ENCODE measurements at regions not wholly inside any gene's neighbourhood (a gene's known extent, or its start where the extent isn't known, plus 50 kb on each side); places are given as distances from the start of the nearest gene placed in this dataset.
A peak's percentile ranks its signal among the peaks of the same experiment; 100 is the strongest.

GRCh38 chr1:217105437-217105836, 382.2 kb upstream of the ESRRG start:
- Histone ChIP-seq H3K36me3 (ENCODE audit: insufficient read depth, low read length) (no peaks in the 10 kb centered on the region), H3K4me1 (ENCODE audit: insufficient read depth, low read length) (no peaks in the 10 kb centered on the region), H3K27me3 (ENCODE audit: control insufficient read depth in 1 of 2, insufficient read depth in 2 of 2, low read length in 2 of 2) (no peaks in the 10 kb centered on the region), H3K9ac (ENCODE audit: low read length) (no peak overlapping the region), H3K27ac (ENCODE audit: low read depth, low read length) (no peak overlapping the region), H3K4me3 (ENCODE audit: low read depth in 1 of 2, low read length in 2 of 2) (no peak overlapping the region), H3K9me3 (ENCODE audit: low read length) (no peaks in the 10 kb centered on the region)

DNA sequence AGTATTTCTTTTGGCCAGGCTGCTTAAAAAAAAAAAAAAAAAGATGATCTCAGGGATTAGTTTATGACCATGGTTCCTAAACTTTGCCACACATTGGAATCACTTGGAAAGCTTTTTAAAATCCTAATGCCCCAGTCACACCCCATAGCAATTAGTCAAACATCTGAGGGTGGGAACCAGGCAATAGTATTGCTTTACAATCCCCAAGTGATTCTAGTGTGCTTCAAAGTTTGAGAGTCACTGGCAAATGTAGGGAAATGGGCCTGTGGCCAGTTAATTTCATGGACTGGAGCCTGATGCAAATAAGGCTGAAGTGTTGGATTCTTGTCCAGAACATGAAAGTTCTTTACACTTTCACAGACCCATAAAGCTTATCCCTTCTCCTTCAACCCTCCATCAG, 374.6 kb upstream of the ESRRG start:
- no peaks in the 10 kb centered on the region for H3K36me3 ChIP-seq (ENCODE audit: insufficient read depth, low read length)
- H3K4me1 ChIP-seq (ENCODE audit: insufficient read depth, low read length) = no peaks in the 10 kb centered on the region
- H3K9me3 ChIP-seq (ENCODE audit: low read length) = no peaks in the 10 kb centered on the region
- H3K4me3 ChIP-seq (ENCODE audit: low read depth in 1 of 2, low read length in 2 of 2) = no peak overlapping the region
- no peak overlapping the region for H3K27ac ChIP-seq (ENCODE audit: low read depth, low read length)
- H3K9ac ChIP-seq (ENCODE audit: low read length) = no peak overlapping the region
- no peaks in the 10 kb centered on the region for H3K27me3 ChIP-seq (ENCODE audit: control insufficient read depth in 1 of 2, insufficient read depth in 2 of 2, low read length in 2 of 2)

- no peak overlapping the region for H3K9ac ChIP-seq (ENCODE audit: low read length)
- H3K27ac ChIP-seq (ENCODE audit: low read depth, low read length) = no peak overlapping the region
- H3K4me1 ChIP-seq (ENCODE audit: insufficient read depth, low read length) = peaks cover 4% of the 10 kb centered on the region
- no peaks in the 10 kb centered on the region for H3K9me3 ChIP-seq (ENCODE audit: low read length)
- H3K4me3 ChIP-seq (ENCODE audit: low read depth in 1 of 2, low read length in 2 of 2) = no peak overlapping the region
- H3K36me3 ChIP-seq (ENCODE audit: insufficient read depth, low read length) = no peaks in the 10 kb centered on the region
- no peaks in the 10 kb centered on the region for H3K27me3 ChIP-seq (ENCODE audit: control insufficient read depth in 1 of 2, insufficient read depth in 2 of 2, low read length in 2 of 2)
These were observed 373.0 kb upstream of the ESRRG start for GRCh38 chr1:217096200-217096599.

DNA sequence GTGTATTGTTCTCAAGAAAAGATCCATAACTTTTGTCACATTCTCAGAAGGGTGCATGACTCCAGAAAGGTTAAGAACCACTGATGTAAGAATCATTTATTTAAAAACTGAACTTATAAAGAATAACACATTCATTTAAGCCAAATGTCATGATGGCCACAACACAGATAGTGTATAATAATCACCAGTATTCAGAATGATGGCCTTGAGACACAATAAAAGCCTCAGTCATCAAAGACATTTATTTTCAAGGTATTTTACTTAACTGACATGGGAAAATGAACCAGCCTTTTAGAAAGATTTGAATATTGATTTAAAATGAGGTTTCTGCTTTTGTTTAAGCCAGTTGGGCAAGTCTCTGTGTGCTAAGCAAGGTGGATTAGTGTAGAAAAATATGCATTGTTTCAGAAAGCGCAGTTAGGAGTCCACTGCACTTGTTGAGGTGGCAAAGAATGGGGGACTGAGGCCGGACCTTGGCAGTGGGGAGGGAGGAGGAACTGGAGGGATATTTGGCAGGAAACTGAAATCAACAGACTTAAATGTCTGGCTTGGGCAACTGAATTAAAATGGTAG, 371.9 kb upstream of the ESRRG start:
- H3K27me3 ChIP-seq (ENCODE audit: control insufficient read depth in 1 of 2, insufficient read depth in 2 of 2, low read length in 2 of 2) = no peaks in the 10 kb centered on the region
- H3K9me3 ChIP-seq (ENCODE audit: low read length) = no peaks in the 10 kb centered on the region
- no peak overlapping the region for H3K27ac ChIP-seq (ENCODE audit: low read depth, low read length)
- H3K9ac ChIP-seq (ENCODE audit: low read length) = no peak overlapping the region
- no peaks in the 10 kb centered on the region for H3K36me3 ChIP-seq (ENCODE audit: insufficient read depth, low read length)
- no peak overlapping the region for H3K4me3 ChIP-seq (ENCODE audit: low read depth in 1 of 2, low read length in 2 of 2)
- peaks cover 12% of the 10 kb centered on the region for H3K4me1 ChIP-seq (ENCODE audit: insufficient read depth, low read length)

DNA sequence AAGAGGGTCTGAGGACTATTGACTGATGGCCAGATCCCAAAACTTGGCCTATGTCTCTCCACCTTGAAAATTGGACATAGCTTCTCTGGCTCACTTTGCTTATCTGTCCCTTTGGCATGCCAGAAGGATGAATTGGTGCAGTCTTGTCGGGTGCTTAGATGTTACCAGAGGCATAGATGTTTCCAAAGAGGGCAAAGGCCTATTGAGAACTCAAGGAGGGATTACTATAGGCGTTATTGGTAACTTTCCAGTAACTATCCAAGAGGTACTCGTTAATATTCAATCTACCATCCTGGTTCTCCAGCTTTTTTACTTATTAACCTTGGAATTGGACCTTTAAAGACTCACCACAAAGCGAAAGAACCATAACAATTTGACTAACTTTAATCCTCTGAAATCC, 368.3 kb upstream of the ESRRG start:
- Histone ChIP-seq H3K9ac (ENCODE audit: low read length) (no peak overlapping the region), H3K36me3 (ENCODE audit: insufficient read depth, low read length) (no peaks in the 10 kb centered on the region), H3K4me1 (ENCODE audit: insufficient read depth, low read length) (peaks cover 12% of the 10 kb centered on the region), H3K27me3 (ENCODE audit: control insufficient read depth in 1 of 2, insufficient read depth in 2 of 2, low read length in 2 of 2) (no peaks in the 10 kb centered on the region), H3K27ac (ENCODE audit: low read depth, low read length) (no peak overlapping the region), H3K4me3 (ENCODE audit: low read depth in 1 of 2, low read length in 2 of 2) (no peak overlapping the region), H3K9me3 (ENCODE audit: low read length) (no peaks in the 10 kb centered on the region)

- peak overlapping the region; percentile 62 for H3K9ac ChIP-seq (ENCODE audit: low read length)
- peak overlapping the region; percentile 73 to 82 for H3K4me3 ChIP-seq (ENCODE audit: low read depth in 1 of 2, low read length in 2 of 2)
- no peaks in the 10 kb centered on the region for H3K27me3 ChIP-seq (ENCODE audit: control insufficient read depth in 1 of 2, insufficient read depth in 2 of 2, low read length in 2 of 2)
- no peaks in the 10 kb centered on the region for H3K9me3 ChIP-seq (ENCODE audit: low read length)
- peaks cover 12% of the 10 kb centered on the region for H3K4me1 ChIP-seq (ENCODE audit: insufficient read depth, low read length)
- H3K36me3 ChIP-seq (ENCODE audit: insufficient read depth, low read length) = no peaks in the 10 kb centered on the region
- H3K27ac ChIP-seq (ENCODE audit: low read depth, low read length) = peak overlapping the region; percentile 66
These were observed 367.1 kb upstream of the ESRRG start for GRCh38 chr1:217090060-217090911.

- Histone ChIP-seq H3K4me1 (ENCODE audit: insufficient read depth, low read length) (peaks cover 12% of the 10 kb centered on the region), H3K9ac (ENCODE audit: low read length) (peak overlapping the region; percentile 20), H3K9me3 (ENCODE audit: low read length) (no peaks in the 10 kb centered on the region), H3K36me3 (ENCODE audit: insufficient read depth, low read length) (no peaks in the 10 kb centered on the region), H3K27me3 (ENCODE audit: control insufficient read depth in 1 of 2, insufficient read depth in 2 of 2, low read length in 2 of 2) (no peaks in the 10 kb centered on the region), H3K27ac (ENCODE audit: low read depth, low read length) (peak overlapping the region; percentile 66), H3K4me3 (ENCODE audit: low read depth in 1 of 2, low read length in 2 of 2) (peak overlapping the region; percentile 73 to 82)
These were observed 366.3 kb upstream of the ESRRG start for GRCh38 chr1:217089361-217090014.

GRCh38 chr1:217088521-217089284, 365.5 kb upstream of the ESRRG start:
- no peaks in the 10 kb centered on the region for H3K36me3 ChIP-seq (ENCODE audit: insufficient read depth, low read length)
- H3K27me3 ChIP-seq (ENCODE audit: control insufficient read depth in 1 of 2, insufficient read depth in 2 of 2, low read length in 2 of 2) = no peaks in the 10 kb centered on the region
- peaks cover 12% of the 10 kb centered on the region for H3K4me1 ChIP-seq (ENCODE audit: insufficient read depth, low read length)
- peak overlapping the region; percentile 64 for H3K27ac ChIP-seq (ENCODE audit: low read depth, low read length)
- peak overlapping the region; percentile 20 for H3K9ac ChIP-seq (ENCODE audit: low read length)
- peak overlapping the region; percentile 73 to 82 for H3K4me3 ChIP-seq (ENCODE audit: low read depth in 1 of 2, low read length in 2 of 2)
- no peaks in the 10 kb centered on the region for H3K9me3 ChIP-seq (ENCODE audit: low read length)

DNA sequence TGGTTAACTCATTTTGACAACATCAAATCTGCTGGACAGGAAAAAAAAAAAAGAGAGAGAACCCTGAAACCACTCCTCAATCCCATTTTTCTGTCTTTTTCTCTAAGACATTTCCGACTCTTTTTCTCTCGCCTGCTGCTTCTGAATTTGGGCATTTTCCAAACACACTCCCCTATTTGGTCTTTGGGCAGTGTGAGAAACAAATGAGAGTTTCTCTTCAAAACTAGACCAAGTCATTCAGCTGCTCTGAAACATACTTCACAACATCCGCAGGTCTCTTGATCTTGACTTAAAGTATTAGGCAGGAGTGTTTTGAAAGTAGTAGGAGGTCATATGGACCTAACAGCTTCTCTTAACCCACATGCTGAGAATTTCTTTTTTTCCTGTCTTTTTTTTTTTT, 364.8 kb upstream of the ESRRG start:
- no peaks in the 10 kb centered on the region for H3K27me3 ChIP-seq (ENCODE audit: control insufficient read depth in 1 of 2, insufficient read depth in 2 of 2, low read length in 2 of 2)
- no peak overlapping the region for H3K27ac ChIP-seq (ENCODE audit: low read depth, low read length)
- H3K9me3 ChIP-seq (ENCODE audit: low read length) = no peaks in the 10 kb centered on the region
- no peaks in the 10 kb centered on the region for H3K36me3 ChIP-seq (ENCODE audit: insufficient read depth, low read length)
- H3K9ac ChIP-seq (ENCODE audit: low read length) = no peak overlapping the region
- peaks cover 12% of the 10 kb centered on the region for H3K4me1 ChIP-seq (ENCODE audit: insufficient read depth, low read length)
- H3K4me3 ChIP-seq (ENCODE audit: low read depth in 1 of 2, low read length in 2 of 2) = peak overlapping the region in 1 of 2 donors; percentile 82

DNA sequence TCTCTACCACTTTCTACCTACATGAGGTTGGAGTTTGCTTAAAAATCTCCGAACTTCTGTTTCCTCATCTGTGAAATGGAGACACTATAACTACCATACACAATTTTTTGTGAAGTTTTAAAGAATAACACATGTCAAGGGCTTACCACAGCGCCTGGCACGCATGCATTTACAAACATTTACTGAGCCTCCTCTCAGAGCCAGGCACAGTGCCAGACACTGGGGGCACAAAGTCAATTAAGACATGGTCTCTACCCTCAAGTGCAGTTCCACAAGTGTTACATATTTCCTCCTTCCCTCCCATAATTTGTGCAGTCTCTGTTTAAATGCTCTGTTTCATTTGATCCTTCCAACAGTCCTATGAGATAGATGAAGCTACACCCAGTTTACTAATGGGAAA, 356.4 kb upstream of the ESRRG start:
- no peak overlapping the region for H3K9ac ChIP-seq (ENCODE audit: low read length)
- no peaks in the 10 kb centered on the region for H3K27me3 ChIP-seq (ENCODE audit: control insufficient read depth in 1 of 2, insufficient read depth in 2 of 2, low read length in 2 of 2)
- H3K36me3 ChIP-seq (ENCODE audit: insufficient read depth, low read length) = no peaks in the 10 kb centered on the region
- peaks cover 8% of the 10 kb centered on the region for H3K4me1 ChIP-seq (ENCODE audit: insufficient read depth, low read length)
- no peak overlapping the region for H3K4me3 ChIP-seq (ENCODE audit: low read depth in 1 of 2, low read length in 2 of 2)
- H3K9me3 ChIP-seq (ENCODE audit: low read length) = no peaks in the 10 kb centered on the region
- no peak overlapping the region for H3K27ac ChIP-seq (ENCODE audit: low read depth, low read length)

- no peak overlapping the region for H3K27ac ChIP-seq (ENCODE audit: low read depth, low read length)
- H3K4me1 ChIP-seq (ENCODE audit: insufficient read depth, low read length) = peaks cover 8% of the 10 kb centered on the region
- no peaks in the 10 kb centered on the region for H3K9me3 ChIP-seq (ENCODE audit: low read length)
- H3K27me3 ChIP-seq (ENCODE audit: control insufficient read depth in 1 of 2, insufficient read depth in 2 of 2, low read length in 2 of 2) = no peaks in the 10 kb centered on the region
- H3K9ac ChIP-seq (ENCODE audit: low read length) = no peak overlapping the region
- H3K4me3 ChIP-seq (ENCODE audit: low read depth in 1 of 2, low read length in 2 of 2) = no peak overlapping the region
- no peaks in the 10 kb centered on the region for H3K36me3 ChIP-seq (ENCODE audit: insufficient read depth, low read length)
These were observed 355.7 kb upstream of the ESRRG start for GRCh38 chr1:217078959-217079358.

Measured in muscle layer of colon (tissue), 2 donors.